Esophagus muscularis mucosa (tissue), 4 donors: ENCODE measurements at regions not wholly inside any gene's neighbourhood (a gene's known extent, or its start where the extent isn't known, plus 50 kb on each side); places are given as distances from the start of the nearest gene placed in this dataset.

Experiments used
- EP300 ChIP-seq: sonication (generic); formaldehyde crosslinking; IDR thresholded peaks from one replicate; pipeline ENCODE4 v1.6.1; 2017; ENCODE audit warnings: antibody characterized with exemption
- POLR2A ChIP-seq: fragments of 450-650 bp; IDR thresholded peaks from one replicate; pipeline ENCODE4 v1.6.1; 2017; ENCODE audit warnings: antibody characterized with exemption, moderate library complexity, mild to moderate bottlenecking, low read depth
- POLR2AphosphoS5 ChIP-seq, 2 donors: sonication (generic); formaldehyde crosslinking; IDR thresholded peaks; one replicate each; pipeline ENCODE4 v1.6.1; 2017; ENCODE audit warnings: antibody characterized with exemption in 2 of 2
- TF ChIP-seq, protein P1 (sequence below), 3 experiments: fragments of 200-600 bp in 2 of 3; fragments of 450-650 bp in 1 of 3; sonication (generic) in 2 of 3; IDR thresholded peaks; one replicate each; pipeline ENCODE4 v1.5.1; 2017 to 2019; ENCODE audit warnings: antibody characterized with exemption in 3 of 3, mild to moderate bottlenecking in 2 of 3, moderate library complexity in 1 of 3

DNA sequence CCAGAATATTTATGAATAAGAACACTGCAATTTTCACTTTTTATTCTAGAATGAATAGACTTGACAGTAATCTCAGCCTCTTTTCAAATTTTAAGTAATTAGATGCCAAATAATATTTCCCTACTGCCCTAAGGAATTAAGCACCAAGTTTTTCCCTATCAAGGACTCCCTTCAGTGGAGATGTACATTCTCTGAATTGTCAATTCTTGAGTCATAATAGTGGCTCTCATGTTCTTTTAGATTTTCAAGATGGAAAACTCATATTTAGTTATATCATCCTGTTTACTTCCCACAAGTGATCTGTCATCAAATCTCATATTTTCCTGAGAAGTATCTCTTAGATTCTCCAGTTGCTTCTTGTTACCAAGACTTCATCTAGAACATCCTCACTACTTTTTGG, 1248.9 kb upstream of the CHAC2 start:
- TF ChIP-seq, protein P1, sequence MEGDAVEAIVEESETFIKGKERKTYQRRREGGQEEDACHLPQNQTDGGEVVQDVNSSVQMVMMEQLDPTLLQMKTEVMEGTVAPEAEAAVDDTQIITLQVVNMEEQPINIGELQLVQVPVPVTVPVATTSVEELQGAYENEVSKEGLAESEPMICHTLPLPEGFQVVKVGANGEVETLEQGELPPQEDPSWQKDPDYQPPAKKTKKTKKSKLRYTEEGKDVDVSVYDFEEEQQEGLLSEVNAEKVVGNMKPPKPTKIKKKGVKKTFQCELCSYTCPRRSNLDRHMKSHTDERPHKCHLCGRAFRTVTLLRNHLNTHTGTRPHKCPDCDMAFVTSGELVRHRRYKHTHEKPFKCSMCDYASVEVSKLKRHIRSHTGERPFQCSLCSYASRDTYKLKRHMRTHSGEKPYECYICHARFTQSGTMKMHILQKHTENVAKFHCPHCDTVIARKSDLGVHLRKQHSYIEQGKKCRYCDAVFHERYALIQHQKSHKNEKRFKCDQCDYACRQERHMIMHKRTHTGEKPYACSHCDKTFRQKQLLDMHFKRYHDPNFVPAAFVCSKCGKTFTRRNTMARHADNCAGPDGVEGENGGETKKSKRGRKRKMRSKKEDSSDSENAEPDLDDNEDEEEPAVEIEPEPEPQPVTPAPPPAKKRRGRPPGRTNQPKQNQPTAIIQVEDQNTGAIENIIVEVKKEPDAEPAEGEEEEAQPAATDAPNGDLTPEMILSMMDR (IDR thresholded peaks at IDR 0.05) = no peak
- TF ChIP-seq EP300 (no peak), POLR2A (no peak), POLR2AphosphoS5 (IDR thresholded peaks at IDR 0.05) (no peak)
